H1 (cell line): ENCODE measurements at regions not wholly inside any gene's neighbourhood (a gene's known extent, or its start where the extent isn't known, plus 50 kb on each side); places are given as distances from the start of the nearest gene placed in this dataset.

Experiments
- SP1 ChIP-seq: IDR thresholded peaks from 2 replicates; pipeline ENCODE4 v1.6.1; 2011; ENCODE audit warnings: low read depth, low read length
- TF ChIP-seq, protein P1 (sequence below): fragments of 300-600 bp; sonication (generic); IDR thresholded peaks from 2 replicates; pipeline ENCODE4 v1.7.1; 2012; ENCODE audit warnings: low read length, moderate library complexity, mild to moderate bottlenecking, inconsistent platforms; ENCODE audit not compliant: insufficient replicate concordance

GRCh38 chr14:26217778-26218177 lies 380.1 kb downstream of the NOVA1 start (continued):
- TF ChIP-seq, protein P1, sequence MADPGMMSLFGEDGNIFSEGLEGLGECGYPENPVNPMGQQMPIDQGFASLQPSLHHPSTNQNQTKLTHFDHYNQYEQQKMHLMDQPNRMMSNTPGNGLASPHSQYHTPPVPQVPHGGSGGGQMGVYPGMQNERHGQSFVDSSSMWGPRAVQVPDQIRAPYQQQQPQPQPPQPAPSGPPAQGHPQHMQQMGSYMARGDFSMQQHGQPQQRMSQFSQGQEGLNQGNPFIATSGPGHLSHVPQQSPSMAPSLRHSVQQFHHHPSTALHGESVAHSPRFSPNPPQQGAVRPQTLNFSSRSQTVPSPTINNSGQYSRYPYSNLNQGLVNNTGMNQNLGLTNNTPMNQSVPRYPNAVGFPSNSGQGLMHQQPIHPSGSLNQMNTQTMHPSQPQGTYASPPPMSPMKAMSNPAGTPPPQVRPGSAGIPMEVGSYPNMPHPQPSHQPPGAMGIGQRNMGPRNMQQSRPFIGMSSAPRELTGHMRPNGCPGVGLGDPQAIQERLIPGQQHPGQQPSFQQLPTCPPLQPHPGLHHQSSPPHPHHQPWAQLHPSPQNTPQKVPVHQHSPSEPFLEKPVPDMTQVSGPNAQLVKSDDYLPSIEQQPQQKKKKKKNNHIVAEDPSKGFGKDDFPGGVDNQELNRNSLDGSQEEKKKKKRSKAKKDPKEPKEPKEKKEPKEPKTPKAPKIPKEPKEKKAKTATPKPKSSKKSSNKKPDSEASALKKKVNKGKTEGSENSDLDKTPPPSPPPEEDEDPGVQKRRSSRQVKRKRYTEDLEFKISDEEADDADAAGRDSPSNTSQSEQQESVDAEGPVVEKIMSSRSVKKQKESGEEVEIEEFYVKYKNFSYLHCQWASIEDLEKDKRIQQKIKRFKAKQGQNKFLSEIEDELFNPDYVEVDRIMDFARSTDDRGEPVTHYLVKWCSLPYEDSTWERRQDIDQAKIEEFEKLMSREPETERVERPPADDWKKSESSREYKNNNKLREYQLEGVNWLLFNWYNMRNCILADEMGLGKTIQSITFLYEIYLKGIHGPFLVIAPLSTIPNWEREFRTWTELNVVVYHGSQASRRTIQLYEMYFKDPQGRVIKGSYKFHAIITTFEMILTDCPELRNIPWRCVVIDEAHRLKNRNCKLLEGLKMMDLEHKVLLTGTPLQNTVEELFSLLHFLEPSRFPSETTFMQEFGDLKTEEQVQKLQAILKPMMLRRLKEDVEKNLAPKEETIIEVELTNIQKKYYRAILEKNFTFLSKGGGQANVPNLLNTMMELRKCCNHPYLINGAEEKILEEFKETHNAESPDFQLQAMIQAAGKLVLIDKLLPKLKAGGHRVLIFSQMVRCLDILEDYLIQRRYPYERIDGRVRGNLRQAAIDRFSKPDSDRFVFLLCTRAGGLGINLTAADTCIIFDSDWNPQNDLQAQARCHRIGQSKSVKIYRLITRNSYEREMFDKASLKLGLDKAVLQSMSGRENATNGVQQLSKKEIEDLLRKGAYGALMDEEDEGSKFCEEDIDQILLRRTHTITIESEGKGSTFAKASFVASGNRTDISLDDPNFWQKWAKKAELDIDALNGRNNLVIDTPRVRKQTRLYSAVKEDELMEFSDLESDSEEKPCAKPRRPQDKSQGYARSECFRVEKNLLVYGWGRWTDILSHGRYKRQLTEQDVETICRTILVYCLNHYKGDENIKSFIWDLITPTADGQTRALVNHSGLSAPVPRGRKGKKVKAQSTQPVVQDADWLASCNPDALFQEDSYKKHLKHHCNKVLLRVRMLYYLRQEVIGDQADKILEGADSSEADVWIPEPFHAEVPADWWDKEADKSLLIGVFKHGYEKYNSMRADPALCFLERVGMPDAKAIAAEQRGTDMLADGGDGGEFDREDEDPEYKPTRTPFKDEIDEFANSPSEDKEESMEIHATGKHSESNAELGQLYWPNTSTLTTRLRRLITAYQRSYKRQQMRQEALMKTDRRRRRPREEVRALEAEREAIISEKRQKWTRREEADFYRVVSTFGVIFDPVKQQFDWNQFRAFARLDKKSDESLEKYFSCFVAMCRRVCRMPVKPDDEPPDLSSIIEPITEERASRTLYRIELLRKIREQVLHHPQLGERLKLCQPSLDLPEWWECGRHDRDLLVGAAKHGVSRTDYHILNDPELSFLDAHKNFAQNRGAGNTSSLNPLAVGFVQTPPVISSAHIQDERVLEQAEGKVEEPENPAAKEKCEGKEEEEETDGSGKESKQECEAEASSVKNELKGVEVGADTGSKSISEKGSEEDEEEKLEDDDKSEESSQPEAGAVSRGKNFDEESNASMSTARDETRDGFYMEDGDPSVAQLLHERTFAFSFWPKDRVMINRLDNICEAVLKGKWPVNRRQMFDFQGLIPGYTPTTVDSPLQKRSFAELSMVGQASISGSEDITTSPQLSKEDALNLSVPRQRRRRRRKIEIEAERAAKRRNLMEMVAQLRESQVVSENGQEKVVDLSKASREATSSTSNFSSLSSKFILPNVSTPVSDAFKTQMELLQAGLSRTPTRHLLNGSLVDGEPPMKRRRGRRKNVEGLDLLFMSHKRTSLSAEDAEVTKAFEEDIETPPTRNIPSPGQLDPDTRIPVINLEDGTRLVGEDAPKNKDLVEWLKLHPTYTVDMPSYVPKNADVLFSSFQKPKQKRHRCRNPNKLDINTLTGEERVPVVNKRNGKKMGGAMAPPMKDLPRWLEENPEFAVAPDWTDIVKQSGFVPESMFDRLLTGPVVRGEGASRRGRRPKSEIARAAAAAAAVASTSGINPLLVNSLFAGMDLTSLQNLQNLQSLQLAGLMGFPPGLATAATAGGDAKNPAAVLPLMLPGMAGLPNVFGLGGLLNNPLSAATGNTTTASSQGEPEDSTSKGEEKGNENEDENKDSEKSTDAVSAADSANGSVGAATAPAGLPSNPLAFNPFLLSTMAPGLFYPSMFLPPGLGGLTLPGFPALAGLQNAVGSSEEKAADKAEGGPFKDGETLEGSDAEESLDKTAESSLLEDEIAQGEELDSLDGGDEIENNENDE, result no peak
- no peak for TF ChIP-seq SP1
